Suppressor macrophage treated with lipopolysaccharide for 1 hour (primary cell): ENCODE measurements at regions not wholly inside any gene's neighbourhood (a gene's known extent, or its start where the extent isn't known, plus 50 kb on each side); places are given as distances from the start of the nearest gene placed in this dataset.

Source experiments
- DNase-seq, 3 donors: peaks; one replicate each; pipeline ENCODE4 v3.0.0-alpha.2; 2020 to 2022

- no peak for DNase-seq
These were observed 176.7 kb upstream of the PPP2R2D start for GRCh38 chr10:131724169-131724545.

DNA sequence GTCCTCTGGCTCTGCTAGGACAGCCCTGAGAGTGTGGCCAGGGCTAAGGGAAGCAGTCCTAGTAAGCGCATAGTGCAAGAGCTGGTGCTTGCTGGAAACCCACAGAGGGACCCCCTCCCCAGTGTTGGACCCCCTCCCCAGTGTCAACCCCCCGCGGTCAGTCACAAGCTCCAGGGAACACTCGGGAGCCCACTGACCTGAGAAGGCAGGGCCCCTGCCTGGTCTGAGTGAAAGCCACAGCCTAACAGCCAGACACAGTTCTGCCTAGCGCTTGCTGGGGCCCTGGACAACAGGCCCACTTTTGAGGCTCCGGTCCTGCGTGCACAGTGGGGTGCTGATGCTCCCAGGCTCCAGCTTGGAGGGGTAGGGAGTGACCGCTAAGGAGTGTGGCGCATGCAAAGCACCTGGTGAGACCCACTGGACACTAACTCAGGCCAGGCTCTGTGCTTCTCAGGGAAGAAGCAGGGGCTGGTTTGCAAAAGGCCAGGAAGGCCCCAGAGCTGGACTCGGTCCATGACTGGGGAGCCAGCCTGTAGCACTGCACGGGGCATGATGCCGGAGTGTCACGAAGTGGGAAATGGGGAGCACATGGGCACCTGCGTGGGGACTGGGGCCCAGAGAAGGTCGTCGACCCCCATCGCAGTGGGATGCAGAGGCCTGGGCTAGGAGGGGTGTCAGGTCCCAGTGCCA is 175.8 kb upstream of the PPP2R2D start:
- no peak for DNase-seq

DNA sequence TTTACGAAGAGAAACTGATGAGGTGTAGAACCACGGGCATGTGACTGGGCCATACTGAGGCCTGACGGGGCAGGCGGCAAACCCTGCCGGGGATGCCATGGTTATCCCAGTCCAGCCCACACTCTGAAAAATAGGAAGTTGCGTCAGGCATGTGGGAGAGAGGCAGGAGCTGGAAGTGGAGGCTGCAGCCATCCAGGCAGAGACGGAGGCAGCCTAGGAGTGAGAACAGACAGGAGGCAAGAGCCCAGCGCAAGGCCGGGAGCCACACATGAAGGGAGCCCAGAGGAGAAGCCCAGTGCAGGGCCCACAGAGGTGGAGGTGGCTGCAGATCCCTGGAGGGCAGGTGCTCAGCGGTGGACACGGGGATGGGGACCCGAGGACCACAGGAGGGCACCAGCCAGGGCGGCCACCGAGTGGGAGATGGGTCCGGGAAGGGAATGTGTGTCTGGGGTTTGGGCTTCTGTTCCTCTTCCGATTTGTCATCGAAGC is 175.2 kb upstream of the PPP2R2D start:
- peak; percentile 52 to 57 (median 53) for DNase-seq

DNA sequence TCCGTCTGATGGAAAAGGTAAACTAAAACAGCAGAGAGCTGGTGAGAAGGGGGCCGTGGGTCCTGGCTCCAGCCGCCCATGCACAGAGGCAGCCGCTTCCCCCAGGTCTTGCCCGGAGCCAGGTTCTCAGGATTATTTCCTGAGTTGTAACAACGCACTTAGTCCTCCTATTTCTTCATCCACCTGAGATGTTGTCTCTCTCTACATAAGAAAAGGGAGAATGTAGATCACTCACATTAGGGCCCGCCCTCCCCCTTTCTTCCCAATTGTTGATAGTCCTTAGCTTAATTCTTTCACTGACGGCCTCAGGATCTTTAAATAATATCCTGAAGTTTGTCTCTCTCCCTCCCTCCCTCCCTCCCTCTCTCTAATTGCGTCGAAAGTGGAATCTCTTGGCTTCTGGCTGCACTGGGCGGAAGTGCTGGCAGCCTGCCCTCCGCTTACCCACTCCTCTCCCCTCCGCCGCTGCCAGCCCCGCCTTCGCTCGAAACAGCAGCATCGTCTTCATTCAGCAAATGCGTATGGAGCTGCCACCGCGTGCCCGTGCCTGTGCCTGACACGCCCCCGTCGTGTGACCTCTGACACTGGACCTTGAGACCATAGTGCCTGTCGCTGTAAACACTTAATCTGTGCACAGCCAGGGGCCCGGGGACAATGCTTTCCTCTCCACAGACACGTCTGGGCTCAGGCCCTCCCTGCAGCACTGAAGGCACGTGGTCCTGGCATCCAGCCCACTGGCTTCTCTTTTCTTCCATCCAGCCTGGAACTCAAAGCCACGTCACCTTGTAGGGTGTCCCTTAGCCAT is 174.5 kb upstream of the PPP2R2D start:
- DNase-seq = peak in 2 of 3 donors; percentile 17 to 27

DNA sequence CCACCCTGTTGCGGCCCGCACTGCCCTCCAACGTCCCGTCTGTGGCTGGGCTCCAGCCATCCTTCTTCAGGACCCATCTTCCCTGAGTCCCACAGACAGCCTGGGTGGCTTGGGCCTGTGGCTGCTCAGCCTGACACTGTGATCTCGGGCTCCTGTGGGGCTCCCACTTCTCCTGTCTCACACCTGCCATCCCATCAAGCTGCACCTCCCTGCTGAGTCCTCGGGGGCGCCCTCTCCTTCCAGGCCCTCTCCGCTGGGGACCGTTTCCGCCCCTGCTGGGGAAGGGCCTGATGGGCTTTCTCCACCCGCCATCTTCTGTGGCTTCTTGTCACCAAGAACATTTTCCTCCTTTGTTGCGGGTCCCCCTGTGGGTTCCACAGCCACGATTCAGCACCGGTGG is 173.8 kb upstream of the PPP2R2D start:
- no peak for DNase-seq

- DNase-seq = no peak
These were observed 173.2 kb upstream of the PPP2R2D start for GRCh38 chr10:131727560-131727959.

- DNase-seq = no peak
These were observed 172.3 kb upstream of the PPP2R2D start for GRCh38 chr10:131728286-131729228.

DNA sequence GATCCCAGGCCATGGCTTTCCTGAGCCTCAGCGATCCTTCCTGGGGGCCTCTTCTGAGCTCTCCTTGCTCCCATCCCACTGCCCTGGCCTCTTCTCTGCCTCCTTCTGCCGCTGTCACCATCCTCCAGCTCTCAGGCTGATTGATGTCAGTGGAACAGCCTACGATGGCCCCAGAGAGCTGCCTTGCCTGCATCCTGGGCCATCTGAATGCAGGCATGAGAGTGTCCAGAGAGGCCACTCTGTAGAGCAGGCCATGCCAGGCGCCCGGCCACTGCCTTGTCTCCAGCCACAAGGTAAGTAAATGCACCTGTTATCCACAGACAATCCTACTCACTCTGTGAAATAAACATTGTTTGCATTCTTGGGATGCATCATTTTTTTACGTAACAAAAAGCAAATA is 171.4 kb upstream of the PPP2R2D start:
- DNase-seq = no peak

GRCh38 chr10:131729938-131730660 is 170.7 kb upstream of the PPP2R2D start:
- DNase-seq = no peak

DNA sequence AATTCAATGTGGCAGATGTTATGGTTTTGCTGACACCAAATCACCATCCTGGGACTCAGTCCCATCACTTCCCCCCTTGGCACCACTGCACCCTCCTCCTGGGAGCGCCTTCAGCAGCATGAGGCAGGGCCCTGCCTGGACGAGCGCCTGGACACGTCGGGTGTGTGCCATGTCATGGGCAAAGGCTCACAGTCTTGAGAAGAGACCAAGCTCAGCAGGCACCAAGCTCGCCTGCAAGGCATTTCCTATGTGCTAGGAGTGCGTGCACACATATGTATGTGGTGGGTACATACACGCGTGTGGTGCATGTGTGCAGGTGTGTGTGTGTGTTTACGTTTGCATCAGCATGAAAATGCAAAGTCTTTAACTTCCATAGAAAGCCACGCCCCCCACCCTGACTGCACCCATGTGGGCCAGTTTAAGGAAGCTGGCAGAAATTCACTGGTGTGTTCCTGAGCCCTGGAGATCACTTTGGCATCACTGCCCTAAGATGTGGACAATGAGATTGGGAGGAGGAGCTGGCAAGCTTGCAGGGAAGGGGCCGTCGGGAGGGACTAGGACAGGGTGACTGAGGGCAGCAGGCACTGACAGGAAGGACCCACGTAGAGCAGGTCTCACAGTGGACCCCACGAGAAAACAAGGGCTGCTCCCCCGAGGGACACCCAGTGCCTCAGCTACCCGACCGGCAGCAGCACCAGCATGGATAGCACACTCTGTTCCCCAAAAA is 169.9 kb upstream of the PPP2R2D start:
- DNase-seq = no peak

DNA sequence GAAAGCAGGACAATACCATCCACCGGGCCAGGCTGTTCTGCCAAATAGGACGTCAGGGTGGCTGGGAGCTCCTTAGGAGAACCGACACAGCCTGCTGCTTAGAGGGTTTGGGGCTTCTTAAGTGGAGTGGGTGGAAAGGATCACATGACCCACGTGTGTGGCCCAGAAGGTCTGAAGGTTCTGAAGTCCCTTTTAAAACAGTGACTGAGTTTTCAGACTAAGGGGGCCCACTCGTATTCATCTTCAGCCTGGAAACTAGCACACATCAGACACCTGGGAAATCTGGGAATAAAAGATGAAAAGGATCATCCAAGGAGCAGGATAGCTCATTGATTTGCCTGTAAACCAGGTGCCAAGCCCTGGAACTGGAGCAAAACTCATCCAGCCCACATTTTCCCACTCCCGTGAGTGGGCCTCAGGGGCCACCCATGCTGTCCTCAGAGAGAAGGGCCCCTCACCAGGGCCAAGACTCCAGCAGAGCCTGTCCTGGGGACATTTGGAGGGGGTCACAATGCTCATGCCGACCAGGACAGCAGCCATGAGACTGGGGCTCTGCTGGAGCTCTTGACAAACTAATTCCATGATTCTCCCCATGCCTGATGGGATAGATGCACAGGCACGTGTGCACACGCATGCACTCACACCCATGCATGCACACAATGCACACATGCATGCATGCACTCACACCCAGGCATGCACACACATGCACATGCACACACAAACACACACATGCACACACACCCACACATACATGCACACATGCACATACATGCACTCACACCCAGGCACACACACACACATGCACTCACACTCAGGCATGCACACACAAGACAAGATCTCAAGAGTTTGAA is 168.8 kb upstream of the PPP2R2D start:
- DNase-seq = no peak

DNA sequence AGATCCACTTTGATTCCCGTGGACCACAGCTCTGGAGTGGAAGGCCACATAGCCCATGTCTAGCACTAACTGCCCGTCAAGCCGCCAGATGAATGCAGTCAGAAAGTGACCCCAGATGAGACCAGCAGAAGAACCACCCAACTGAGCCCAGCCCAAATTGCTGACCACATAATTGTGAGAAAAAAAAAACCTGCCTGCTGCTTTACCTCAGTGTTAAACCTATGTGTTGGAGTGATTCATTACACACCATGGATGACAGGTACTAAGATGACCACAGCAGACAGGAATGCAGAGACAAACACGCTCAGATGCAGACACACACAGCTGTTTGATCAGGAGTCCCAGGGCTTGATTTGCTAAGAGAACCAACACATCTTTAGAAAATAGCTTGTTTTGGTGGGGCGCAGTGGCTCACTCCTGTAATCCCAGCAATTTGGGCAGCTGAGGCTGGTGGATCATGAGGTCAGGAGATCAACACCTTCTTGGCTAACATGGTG is 168.1 kb upstream of the PPP2R2D start:
- DNase-seq = no peak

- DNase-seq = no peak
These were observed 167.2 kb upstream of the PPP2R2D start for GRCh38 chr10:131733596-131733995.

DNA sequence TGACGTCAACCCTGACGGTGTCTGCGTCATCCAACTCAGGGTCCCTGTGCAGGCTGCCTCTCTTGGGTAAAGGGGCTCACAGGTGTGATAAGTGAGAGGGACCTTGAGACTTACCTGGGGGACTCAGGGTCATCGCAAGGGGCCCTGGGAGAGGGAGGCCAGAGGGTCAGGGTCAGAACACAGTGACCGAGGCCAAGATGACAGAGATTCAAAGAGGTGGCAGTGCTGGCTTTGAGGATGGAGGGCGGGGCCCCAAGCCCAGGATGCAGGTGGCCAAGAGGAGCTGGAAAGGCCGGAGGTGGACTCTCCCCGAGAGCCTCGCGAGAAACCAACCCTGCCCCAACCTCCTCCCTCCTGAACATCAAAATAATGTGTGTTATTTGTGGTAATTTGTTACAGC is 165.2 kb upstream of the PPP2R2D start:
- DNase-seq = no peak

DNA sequence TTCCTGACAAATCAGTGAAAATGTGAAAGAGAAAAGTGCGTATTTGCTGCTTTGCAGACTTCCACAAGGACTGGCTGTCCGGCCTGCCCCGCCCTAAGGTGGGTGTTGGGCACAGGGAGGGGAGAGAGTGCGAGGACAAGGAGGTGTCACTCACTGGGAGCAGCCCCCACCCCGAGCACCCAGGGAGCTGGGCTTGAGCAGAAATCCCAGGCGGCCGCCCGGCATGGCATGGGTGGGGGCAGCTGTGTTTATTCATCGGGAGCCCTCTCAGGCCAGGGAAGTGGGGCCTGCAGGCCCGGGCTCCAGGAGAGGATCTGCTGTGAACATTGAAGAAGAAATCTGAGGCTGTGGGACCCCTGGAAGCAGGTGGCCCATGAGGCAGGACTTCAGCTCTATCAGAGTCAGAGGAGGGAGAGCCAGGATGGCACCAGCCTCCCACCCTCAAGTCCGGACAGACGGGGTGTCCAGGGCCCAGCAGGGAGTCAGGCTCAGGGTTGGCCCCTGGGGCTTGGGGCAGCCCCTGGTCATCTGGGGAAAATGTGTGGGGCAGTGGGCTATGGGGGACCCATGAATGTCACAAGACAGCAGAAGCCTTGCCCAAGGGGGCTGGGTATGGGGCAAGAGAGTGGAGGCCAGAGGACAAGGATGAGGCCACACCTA is 164.4 kb upstream of the PPP2R2D start:
- DNase-seq = no peak

DNA sequence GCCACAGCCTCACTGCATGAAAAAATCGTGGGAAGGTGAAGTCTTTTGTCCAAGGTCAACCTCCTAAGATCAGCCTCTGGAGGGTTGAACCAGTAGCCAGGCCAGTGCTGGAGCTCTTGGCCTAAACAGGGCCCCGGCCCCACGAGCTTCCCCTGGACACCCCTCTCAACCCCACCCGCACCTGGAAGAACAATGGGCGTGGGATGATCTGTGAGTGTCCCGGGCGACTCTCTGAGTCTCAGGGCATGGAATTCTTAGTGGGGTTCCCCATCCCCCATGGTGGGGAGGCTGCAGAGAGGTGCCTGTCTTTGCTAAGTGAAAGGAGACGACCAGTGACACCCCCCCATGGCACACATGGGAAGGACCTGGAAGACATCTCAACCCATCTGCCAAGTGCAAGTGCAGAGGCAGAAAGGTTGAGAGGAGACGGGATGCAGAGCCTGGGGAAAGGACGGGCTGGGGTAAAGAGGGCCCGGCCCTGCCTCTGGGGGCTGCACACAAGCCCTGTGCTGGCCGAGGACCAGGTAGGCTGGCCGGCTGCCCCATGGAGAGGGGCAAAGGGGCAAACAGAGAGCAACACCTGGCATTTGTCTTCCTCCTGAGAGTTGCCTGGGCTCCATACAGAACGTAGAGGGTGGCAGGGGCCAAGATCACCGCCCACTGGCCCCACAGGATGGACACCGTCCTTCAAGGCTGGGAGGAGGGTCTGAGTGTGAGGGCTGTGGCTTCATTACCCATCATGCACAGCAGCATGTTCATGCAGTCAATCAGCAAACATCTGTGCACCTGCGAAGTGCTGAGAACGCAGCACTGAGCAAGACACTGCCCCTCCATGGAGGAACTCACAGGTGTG is 163.0 kb upstream of the PPP2R2D start:
- no peak for DNase-seq

DNA sequence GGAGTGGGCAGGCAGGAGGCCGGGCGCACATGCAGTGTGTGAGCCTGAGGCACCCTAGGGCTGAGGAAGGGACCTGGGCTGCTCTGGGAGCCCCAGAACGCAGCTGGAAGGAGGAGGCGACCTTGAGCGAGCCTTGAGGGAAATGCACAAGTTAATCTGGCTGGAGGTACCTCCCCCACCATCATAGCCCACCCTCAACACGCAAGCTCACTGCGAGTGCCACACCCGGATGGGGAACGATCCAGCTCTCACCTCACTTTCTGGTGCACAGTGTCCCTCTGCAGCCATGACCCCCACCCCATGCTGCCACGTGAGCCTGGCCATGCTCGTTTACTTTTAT is 162.4 kb upstream of the PPP2R2D start:
- DNase-seq = no peak

DNA sequence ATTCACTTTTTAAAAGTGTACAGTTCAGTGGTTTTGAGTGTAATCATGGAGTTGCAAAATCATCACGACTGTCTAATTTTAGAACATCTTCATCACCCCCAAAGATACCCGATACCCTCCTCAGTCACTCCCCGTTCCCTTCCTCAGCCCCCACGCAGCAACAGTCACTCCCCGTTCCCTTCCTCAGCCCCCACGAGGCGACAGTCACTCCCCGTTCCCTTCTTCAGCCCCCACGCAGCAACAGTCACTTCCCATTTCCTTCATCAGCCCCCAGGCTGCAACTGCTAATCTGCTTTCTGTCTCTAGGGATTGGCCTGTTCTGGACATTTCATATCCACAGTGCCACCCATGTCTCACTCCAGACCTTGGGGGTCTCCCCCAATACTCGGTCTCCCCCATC is 161.6 kb upstream of the PPP2R2D start:
- peak; percentile 65 to 73 (median 71) for DNase-seq

DNA sequence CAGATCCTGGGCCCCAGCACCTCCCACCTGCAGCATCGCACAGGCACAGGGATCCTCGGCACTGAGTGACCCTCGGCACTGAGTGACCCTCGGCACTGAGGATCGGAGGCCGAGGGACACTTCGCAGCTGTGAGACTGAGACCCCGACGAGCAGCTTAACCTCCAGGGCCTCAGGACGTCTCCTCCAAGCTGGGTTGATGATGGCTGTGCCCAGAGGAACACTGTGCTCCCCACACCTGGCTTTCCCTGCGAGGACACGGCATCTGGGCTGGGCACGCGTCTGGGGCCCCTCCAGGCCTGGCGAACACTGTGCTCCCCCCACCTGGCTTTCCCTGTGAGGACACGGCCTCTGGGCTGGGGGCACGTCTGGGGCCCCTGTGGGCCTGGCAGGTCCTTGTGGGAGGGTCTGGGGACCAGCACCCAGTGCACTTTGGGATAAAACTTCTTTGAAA is 158.3 kb upstream of the PPP2R2D start:
- no peak for DNase-seq
